HG03064 (cell line): ENCODE measurements at regions not wholly inside any gene's neighbourhood (a gene's known extent, or its start where the extent isn't known, plus 50 kb on each side); places are given as distances from the start of the nearest gene placed in this dataset.

Source experiments
- ATAC-seq: cut with Tn5 transposase; IDR thresholded peaks from one replicate; pipeline ENCODE4 v1.9.1; 2021; ENCODE audit warnings: low read depth; ENCODE audit not compliant: unreplicated experiment

- no peak for ATAC-seq
These were observed 398.6 kb downstream of the TBL1XR1 start for GRCh38 chr3:176798680-176799079.

GRCh38 chr3:176796371-176796770 lies 400.9 kb downstream of the TBL1XR1 start:
- ATAC-seq: no peak

GRCh38 chr3:176795891-176796290 lies 401.4 kb downstream of the TBL1XR1 start:
- no peak for ATAC-seq

- no peak for ATAC-seq
These were observed 402.9 kb downstream of the TBL1XR1 start for GRCh38 chr3:176794406-176794805.

- no peak for ATAC-seq
These were observed 407.3 kb downstream of the TBL1XR1 start for GRCh38 chr3:176789947-176790346.

- ATAC-seq: no peak
These were observed 408.0 kb downstream of the TBL1XR1 start for GRCh38 chr3:176789281-176789705.

- no peak for ATAC-seq
These were observed 409.8 kb downstream of the TBL1XR1 start for GRCh38 chr3:176787506-176787905.

- ATAC-seq: no peak
These were observed 412.1 kb downstream of the TBL1XR1 start for GRCh38 chr3:176785171-176785570.

GRCh38 chr3:176780766-176781165 lies 416.5 kb downstream of the TBL1XR1 start:
- ATAC-seq: no peak

- ATAC-seq: no peak
These were observed 420.6 kb downstream of the TBL1XR1 start for GRCh38 chr3:176776622-176777175.

GRCh38 chr3:176769547-176770190 lies 427.6 kb downstream of the TBL1XR1 start:
- ATAC-seq: no peak

- no peak for ATAC-seq
These were observed 429.9 kb downstream of the TBL1XR1 start for GRCh38 chr3:176767385-176767784.

- ATAC-seq: no peak
These were observed 430.4 kb downstream of the TBL1XR1 start for GRCh38 chr3:176766862-176767261.

- no peak for ATAC-seq
These were observed 431.8 kb downstream of the TBL1XR1 start for GRCh38 chr3:176765382-176765900.

GRCh38 chr3:176759815-176760506 lies 437.3 kb downstream of the TBL1XR1 start:
- ATAC-seq: no peak

- ATAC-seq: no peak
These were observed 439.9 kb downstream of the TBL1XR1 start for GRCh38 chr3:176757429-176757828.

- no peak for ATAC-seq
These were observed 441.3 kb downstream of the TBL1XR1 start for GRCh38 chr3:176755977-176756376.

GRCh38 chr3:176755552-176755951 lies 441.7 kb downstream of the TBL1XR1 start:
- ATAC-seq: no peak

GRCh38 chr3:176741664-176742047 lies 455.6 kb downstream of the TBL1XR1 start:
- ATAC-seq: no peak

GRCh38 chr3:176740906-176741663 lies 456.2 kb downstream of the TBL1XR1 start:
- ATAC-seq: no peak

- ATAC-seq: no peak
These were observed 458.1 kb downstream of the TBL1XR1 start for GRCh38 chr3:176739159-176739558.
